MCF 10A (cell line): ENCODE measurements at regions not wholly inside any gene's neighbourhood (a gene's known extent, or its start where the extent isn't known, plus 50 kb on each side); places are given as distances from the start of the nearest gene placed in this dataset.

Experiments used
- BruUV-seq: library from RNA; stranded (reverse); fragments of 400-500 nt; replicated peaks from 2 replicates; lab custom pipeline; 2021; lab: Mats Ljungman, UMichigan
- CTCF ChIA-PET: fragments of 300-600 bp; sonication (Branson Sonifier 250); formaldehyde crosslinking; extraction: SDS; loops from one replicate; lab custom pipeline; 2021; ENCODE audit warnings: antibody characterized with exemption, inconsistent platforms; lab: Yijun Ruan, JAX
- POLR2A ChIA-PET: fragments of 300-600, 350-650 bp; sonication (Branson Sonifier 250); formaldehyde crosslinking; extraction: SDS; loops from one replicate; lab custom pipeline; 2020; ENCODE audit warnings: antibody characterized with exemption, inconsistent platforms; lab: Yijun Ruan, JAX
- DNase-seq: peaks from one replicate; pipeline ENCODE4 v3.0.0-alpha.2; 2018; ENCODE audit not compliant: unreplicated experiment
- H3K27ac Mint-ChIP-seq: one replicate; pipeline ENCODE4 v1.8.0; 2022; ENCODE audit warnings: mild to moderate bottlenecking, low read depth, mixed read lengths; ENCODE audit not compliant: unreplicated experiment
- H3K27me3 Mint-ChIP-seq: one replicate; pipeline ENCODE4 v1.8.0; 2022; ENCODE audit warnings: mixed read lengths; ENCODE audit not compliant: insufficient read depth, unreplicated experiment
- H3K36me3 Mint-ChIP-seq: one replicate; pipeline ENCODE4 v1.8.0; 2022; ENCODE audit warnings: mild to moderate bottlenecking, moderate library complexity, mixed read lengths; ENCODE audit not compliant: insufficient read depth, unreplicated experiment
- H3K4me1 Mint-ChIP-seq: one replicate; pipeline ENCODE4 v1.8.0; 2022; ENCODE audit warnings: mixed read lengths; ENCODE audit not compliant: insufficient read depth, unreplicated experiment
- H3K4me3 Mint-ChIP-seq: one replicate; pipeline ENCODE4 v1.8.0; 2022; ENCODE audit warnings: mild to moderate bottlenecking, moderate library complexity, mixed read lengths; ENCODE audit not compliant: unreplicated experiment
- H3K9me3 Mint-ChIP-seq: one replicate; pipeline ENCODE4 v1.8.0; 2022; ENCODE audit warnings: mixed read lengths; ENCODE audit not compliant: unreplicated experiment
- CTCF ChIP-seq: fragments of 200-600 bp; IDR thresholded peaks from one replicate; pipeline ENCODE4 v1.8.0; 2022; ENCODE audit warnings: antibody characterized with exemption, mild to moderate bottlenecking; ENCODE audit not compliant: unreplicated experiment
- intact Hi-C: fragments of 100-400 bp; cut with micrococcal nuclease; formaldehyde crosslinking; loops from 2 replicates; pipeline ENCODE4 v1.14.1; 2022

- H3K9me3 Mint-ChIP-seq: no peaks in the 10 kb centered on the region
- intact Hi-C loops: no loop called here
- ChIA-PET POLR2A (no interaction called here), CTCF (interaction anchor here (1.0 kb wide), 1 partner anchor 259 kb away, joined by 3 read pairs; no protein-coding TSS in a partner anchor)
- H3K27me3 Mint-ChIP-seq: peaks cover 40% of the 10 kb centered on the region
- DNase-seq: no peak
- H3K27ac Mint-ChIP-seq: no peak overlapping the region
- BruUV-seq: no TSS peak
- H3K4me3 Mint-ChIP-seq: no peak overlapping the region
- no peaks in the 10 kb centered on the region for H3K36me3 Mint-ChIP-seq
- H3K4me1 Mint-ChIP-seq: no peaks in the 10 kb centered on the region
- TF ChIP-seq CTCF: no peak
Observed at GRCh38 chr2:126790987-126791780, 107.5 kb upstream of the TEX51 start.

GRCh38 chr2:126792186-126792585, 106.5 kb upstream of the TEX51 start:
- BruUV-seq: no TSS peak
- DNase-seq: no peak
- POLR2A ChIA-PET: no interaction called here
- Mint-ChIP-seq H3K27ac (no peak overlapping the region), H3K27me3 (peaks cover 50% of the 10 kb centered on the region), H3K4me3 (no peak overlapping the region), H3K4me1 (no peaks in the 10 kb centered on the region), H3K36me3 (no peaks in the 10 kb centered on the region), H3K9me3 (no peaks in the 10 kb centered on the region)
- CTCF ChIA-PET: interaction anchor here (0.7 to 0.8 kb wide), 2 partner anchors 152 to 276 kb away, joined by 3 to 4 read pairs; no protein-coding TSS in a partner anchor
- TF ChIP-seq CTCF: no peak
- intact Hi-C loops: no loop called here

GRCh38 chr2:126792993-126793392, 105.7 kb upstream of the TEX51 start:
- POLR2A ChIA-PET: no interaction called here
- DNase-seq: no peak
- H3K27ac Mint-ChIP-seq: no peak overlapping the region
- no peak overlapping the region for H3K4me3 Mint-ChIP-seq
- H3K36me3 Mint-ChIP-seq: no peaks in the 10 kb centered on the region
- H3K9me3 Mint-ChIP-seq: no peaks in the 10 kb centered on the region
- H3K4me1 Mint-ChIP-seq: no peaks in the 10 kb centered on the region
- no peak for TF ChIP-seq CTCF
- intact Hi-C loops: no loop called here
- peaks cover 58% of the 10 kb centered on the region for H3K27me3 Mint-ChIP-seq
- CTCF ChIA-PET: interaction anchor here (0.7 to 1.2 kb wide), 3 partner anchors 13 to 275 kb away, joined by 3 to 4 read pairs (median 4); no protein-coding TSS in a partner anchor
- no TSS peak for BruUV-seq

- H3K9me3 Mint-ChIP-seq: no peaks in the 10 kb centered on the region
Observed at GRCh38 chr2:126793885-126794613, 104.6 kb upstream of the TEX51 start.

More at GRCh38 chr2:126793885-126794613, 104.6 kb upstream of the TEX51 start:
- CTCF ChIA-PET: interaction anchor here (1.2 to 1.8 kb wide), 2 partner anchors 12 to 16 kb away, joined by 3 to 4 read pairs; no protein-coding TSS in a partner anchor
- H3K4me1 Mint-ChIP-seq: no peaks in the 10 kb centered on the region
- TF ChIP-seq CTCF: no peak
- no peak overlapping the region for H3K4me3 Mint-ChIP-seq
- no peak overlapping the region for H3K27ac Mint-ChIP-seq
- BruUV-seq: no TSS peak
- DNase-seq: no peak
- POLR2A ChIA-PET: no interaction called here
- peaks cover 68% of the 10 kb centered on the region for H3K27me3 Mint-ChIP-seq
- intact Hi-C loops: no loop called here
- no peaks in the 10 kb centered on the region for H3K36me3 Mint-ChIP-seq
